ENCODE measurements at regions not wholly inside any gene's neighbourhood (a gene's known extent, or its start where the extent isn't known, plus 50 kb on each side); places are given as distances from the start of the nearest gene placed in this dataset.

DNA sequence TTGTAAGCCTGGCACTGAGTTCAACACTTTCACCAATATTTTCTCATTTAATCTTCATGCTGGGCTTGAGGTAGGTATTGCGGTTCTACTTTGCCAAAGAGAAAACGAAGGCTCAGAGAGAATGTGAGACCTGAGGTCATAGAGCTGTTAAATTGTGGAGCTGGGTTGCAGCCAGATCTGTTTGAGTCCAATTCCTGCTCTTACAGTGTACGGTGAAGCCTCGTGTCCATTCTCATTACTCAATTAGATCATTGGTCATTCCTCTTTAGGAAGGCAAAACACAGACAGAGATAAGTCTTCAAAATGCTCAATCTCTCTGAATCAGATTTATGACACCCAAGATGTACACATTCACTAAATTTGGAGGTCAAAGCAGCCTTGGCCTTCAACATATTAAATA is 559.0 kb upstream of the DAB1 start:
- no peak overlapping the region for H3K27ac ChIP-seq
- TF ChIP-seq EZH2 (IDR thresholded peaks at IDR 0.05; ENCODE audit: low read depth) = no peak
- TF ChIP-seq, protein P1, sequence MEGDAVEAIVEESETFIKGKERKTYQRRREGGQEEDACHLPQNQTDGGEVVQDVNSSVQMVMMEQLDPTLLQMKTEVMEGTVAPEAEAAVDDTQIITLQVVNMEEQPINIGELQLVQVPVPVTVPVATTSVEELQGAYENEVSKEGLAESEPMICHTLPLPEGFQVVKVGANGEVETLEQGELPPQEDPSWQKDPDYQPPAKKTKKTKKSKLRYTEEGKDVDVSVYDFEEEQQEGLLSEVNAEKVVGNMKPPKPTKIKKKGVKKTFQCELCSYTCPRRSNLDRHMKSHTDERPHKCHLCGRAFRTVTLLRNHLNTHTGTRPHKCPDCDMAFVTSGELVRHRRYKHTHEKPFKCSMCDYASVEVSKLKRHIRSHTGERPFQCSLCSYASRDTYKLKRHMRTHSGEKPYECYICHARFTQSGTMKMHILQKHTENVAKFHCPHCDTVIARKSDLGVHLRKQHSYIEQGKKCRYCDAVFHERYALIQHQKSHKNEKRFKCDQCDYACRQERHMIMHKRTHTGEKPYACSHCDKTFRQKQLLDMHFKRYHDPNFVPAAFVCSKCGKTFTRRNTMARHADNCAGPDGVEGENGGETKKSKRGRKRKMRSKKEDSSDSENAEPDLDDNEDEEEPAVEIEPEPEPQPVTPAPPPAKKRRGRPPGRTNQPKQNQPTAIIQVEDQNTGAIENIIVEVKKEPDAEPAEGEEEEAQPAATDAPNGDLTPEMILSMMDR (conservative IDR thresholded peaks at IDR 0.05) = no peak
- no peaks in the 10 kb centered on the region for H3K36me3 ChIP-seq (ENCODE audit: low read depth)
- ChIA-PET CTCF (no interaction called here), POLR2A (ENCODE audit: unreplicated experiment) (no interaction called here)
- no TSS peak for BruUV-seq (replicated peaks)
- H3K27me3 ChIP-seq (ENCODE audit: insufficient read depth, low read depth) = peaks cover 8% of the 10 kb centered on the region; the same call in 1 of the 2 replicates
- no peak for DNase-seq
- no peaks in the 10 kb centered on the region for H3F3A ChIP-seq (ENCODE audit: insufficient read depth, low read depth)
- no peak overlapping the region for H3K4me2 ChIP-seq
- no peaks in the 10 kb centered on the region for H3K4me1 ChIP-seq (replicated peaks; ENCODE audit: insufficient read depth)
- no peaks in the 10 kb centered on the region for H4K20me1 ChIP-seq (ENCODE audit: insufficient read depth)
- H2AFZ ChIP-seq = no peak overlapping the region
- no peaks in the 10 kb centered on the region for H3K9me2 ChIP-seq (ENCODE audit: insufficient read depth)
- intact Hi-C loops (cut with micrococcal nuclease; ENCODE audit: unreplicated experiment) = no loop called here
- no peak overlapping the region for H3K4me3 ChIP-seq
- H3K9me3 ChIP-seq (ENCODE audit: insufficient read depth, low read depth) = no peaks in the 10 kb centered on the region
- H3K79me2 ChIP-seq (ENCODE audit: low read depth) = no peaks in the 10 kb centered on the region

DNA sequence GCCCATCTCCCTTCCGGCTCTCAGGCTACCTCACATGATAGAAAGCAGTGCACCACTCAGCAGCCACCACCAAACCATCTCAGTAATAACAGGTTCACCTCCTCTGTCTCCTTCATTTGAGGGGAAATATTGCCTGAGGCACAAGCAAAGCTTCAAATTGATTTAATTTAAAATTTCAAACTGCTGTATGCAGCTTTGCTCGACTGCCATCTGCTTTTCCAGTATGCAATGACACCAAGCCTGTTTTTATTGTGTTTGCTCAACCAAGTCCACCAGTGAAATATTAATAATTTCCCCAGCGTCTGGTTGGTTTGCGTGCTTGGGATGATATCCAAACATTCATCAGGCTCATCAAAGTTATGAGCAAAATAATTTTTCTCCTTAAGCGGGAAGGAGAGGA is 552.4 kb upstream of the DAB1 start:
- DNase-seq = no peak
- Histone ChIP-seq H3F3A (ENCODE audit: insufficient read depth, low read depth) (no peaks in the 10 kb centered on the region), H4K20me1 (ENCODE audit: insufficient read depth) (no peaks in the 10 kb centered on the region), H3K9me3 (ENCODE audit: insufficient read depth, low read depth) (no peaks in the 10 kb centered on the region), H3K4me2 (no peak overlapping the region), H3K36me3 (ENCODE audit: low read depth) (no peaks in the 10 kb centered on the region), H2AFZ (no peak overlapping the region), H3K27me3 (ENCODE audit: insufficient read depth, low read depth) (no peaks in the 10 kb centered on the region), H3K4me3 (no peak overlapping the region), H3K9me2 (ENCODE audit: insufficient read depth) (no peaks in the 10 kb centered on the region), H3K27ac (no peak overlapping the region), H3K79me2 (ENCODE audit: low read depth) (no peaks in the 10 kb centered on the region), H3K4me1 (replicated peaks; ENCODE audit: insufficient read depth) (no peaks in the 10 kb centered on the region)
- ChIA-PET CTCF (no interaction called here), POLR2A (ENCODE audit: unreplicated experiment) (no interaction called here)
- BruUV-seq (replicated peaks) = no TSS peak
- no peak for TF ChIP-seq EZH2 (IDR thresholded peaks at IDR 0.05; ENCODE audit: low read depth)
- TF ChIP-seq, protein P1 (conservative IDR thresholded peaks at IDR 0.05) = no peak
- intact Hi-C loops (cut with micrococcal nuclease; ENCODE audit: unreplicated experiment) = no loop called here

DNA sequence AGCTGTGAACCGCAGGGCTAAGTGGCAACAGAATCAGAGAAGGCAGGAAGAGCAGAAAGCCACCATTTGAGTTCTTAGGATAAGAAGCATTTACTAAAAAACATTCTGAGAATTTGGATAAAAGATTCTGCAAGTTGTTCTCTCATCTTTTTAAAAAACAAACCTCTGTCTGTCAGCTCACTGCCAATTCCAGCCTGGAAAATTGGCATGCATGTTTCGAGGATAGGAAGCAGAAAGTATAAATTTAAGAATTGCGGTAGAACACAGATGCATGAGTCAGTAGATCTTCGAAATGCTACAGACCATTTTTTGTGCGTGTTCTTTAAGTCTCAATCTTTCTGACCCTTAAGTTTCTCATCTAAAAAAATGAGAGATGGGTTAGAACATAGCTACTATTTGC is 544.5 kb upstream of the DAB1 start:
- Histone ChIP-seq H3K4me3 (no peak overlapping the region), H4K20me1 (ENCODE audit: insufficient read depth) (no peaks in the 10 kb centered on the region), H3K27me3 (ENCODE audit: insufficient read depth, low read depth) (no peaks in the 10 kb centered on the region), H3K9me3 (ENCODE audit: insufficient read depth, low read depth) (no peaks in the 10 kb centered on the region), H3K9me2 (ENCODE audit: insufficient read depth) (no peaks in the 10 kb centered on the region), H2AFZ (no peak overlapping the region), H3K79me2 (ENCODE audit: low read depth) (no peaks in the 10 kb centered on the region), H3K36me3 (ENCODE audit: low read depth) (no peaks in the 10 kb centered on the region), H3K27ac (no peak overlapping the region), H3F3A (ENCODE audit: insufficient read depth, low read depth) (no peaks in the 10 kb centered on the region), H3K4me2 (no peak overlapping the region), H3K4me1 (replicated peaks; ENCODE audit: insufficient read depth) (no peaks in the 10 kb centered on the region)
- CTCF ChIA-PET = no interaction called here
- intact Hi-C loops (cut with micrococcal nuclease; ENCODE audit: unreplicated experiment) = no loop called here
- POLR2A ChIA-PET (ENCODE audit: unreplicated experiment) = no interaction called here
- TF ChIP-seq, protein P1 (conservative IDR thresholded peaks at IDR 0.05) = no peak
- no peak for TF ChIP-seq EZH2 (IDR thresholded peaks at IDR 0.05; ENCODE audit: low read depth)
- DNase-seq = no peak
- BruUV-seq (replicated peaks) = no TSS peak

Measured in PC-9 (cell line).